NB4 (cell line): ENCODE measurements at regions not wholly inside any gene's neighbourhood (a gene's known extent, or its start where the extent isn't known, plus 50 kb on each side); places are given as distances from the start of the nearest gene placed in this dataset.
"Not testable (repeated sequence)": the region's sequence is repeated elsewhere in the genome, so short reads cannot be mapped to it uniquely, and the experiment has no call there.

Source experiments
- POLR2A ChIP-seq: IDR thresholded peaks from 2 replicates; pipeline ENCODE4 v1.6.1; 2011; ENCODE audit warnings: mild to moderate bottlenecking; ENCODE audit not compliant: insufficient read length; ENCODE audit errors: extremely low read depth
- TF ChIP-seq, protein P1 (sequence below): IDR thresholded peaks from one replicate; pipeline ENCODE4 v1.5.1; 2012; ENCODE audit warnings: low read depth, low read length

DNA sequence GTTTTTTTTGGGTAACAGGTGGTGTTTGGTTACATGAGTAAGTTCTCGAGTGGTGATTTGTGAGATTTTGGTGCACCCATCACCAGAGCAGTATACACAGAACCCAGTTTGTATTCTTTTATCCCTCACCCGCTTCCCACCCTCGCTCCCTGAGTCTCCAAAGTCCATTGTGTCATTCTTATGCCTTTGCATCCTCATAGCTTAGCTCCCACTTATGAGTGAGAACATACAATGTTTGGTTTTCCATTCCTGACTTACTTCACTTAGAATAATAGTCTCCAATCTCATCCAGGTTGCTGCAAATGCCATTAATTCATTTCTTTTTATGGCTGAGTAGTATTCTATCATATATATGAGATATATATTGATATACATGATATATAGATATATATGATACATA lies 211.9 kb downstream of the BCAS1 start:
- TF ChIP-seq, protein P1, sequence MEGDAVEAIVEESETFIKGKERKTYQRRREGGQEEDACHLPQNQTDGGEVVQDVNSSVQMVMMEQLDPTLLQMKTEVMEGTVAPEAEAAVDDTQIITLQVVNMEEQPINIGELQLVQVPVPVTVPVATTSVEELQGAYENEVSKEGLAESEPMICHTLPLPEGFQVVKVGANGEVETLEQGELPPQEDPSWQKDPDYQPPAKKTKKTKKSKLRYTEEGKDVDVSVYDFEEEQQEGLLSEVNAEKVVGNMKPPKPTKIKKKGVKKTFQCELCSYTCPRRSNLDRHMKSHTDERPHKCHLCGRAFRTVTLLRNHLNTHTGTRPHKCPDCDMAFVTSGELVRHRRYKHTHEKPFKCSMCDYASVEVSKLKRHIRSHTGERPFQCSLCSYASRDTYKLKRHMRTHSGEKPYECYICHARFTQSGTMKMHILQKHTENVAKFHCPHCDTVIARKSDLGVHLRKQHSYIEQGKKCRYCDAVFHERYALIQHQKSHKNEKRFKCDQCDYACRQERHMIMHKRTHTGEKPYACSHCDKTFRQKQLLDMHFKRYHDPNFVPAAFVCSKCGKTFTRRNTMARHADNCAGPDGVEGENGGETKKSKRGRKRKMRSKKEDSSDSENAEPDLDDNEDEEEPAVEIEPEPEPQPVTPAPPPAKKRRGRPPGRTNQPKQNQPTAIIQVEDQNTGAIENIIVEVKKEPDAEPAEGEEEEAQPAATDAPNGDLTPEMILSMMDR = not testable (repeated sequence)
- TF ChIP-seq POLR2A = not testable (repeated sequence)
